ENCODE measurements at regions not wholly inside any gene's neighbourhood (a gene's known extent, or its start where the extent isn't known, plus 50 kb on each side); places are given as distances from the start of the nearest gene placed in this dataset.

GRCh38 chr2:128436479-128437203, 118.0 kb upstream of the HS6ST1 start:
- DNase-seq: no peak
- Histone ChIP-seq H3K9ac (no peak overlapping the region), H2AFZ (ENCODE audit: low read depth) (no peak overlapping the region), H3K27me3 (ENCODE audit: insufficient read depth) (no peaks in the 10 kb centered on the region), H3K79me2 (ENCODE audit: insufficient read depth) (no peaks in the 10 kb centered on the region), H3K9me3 (no peaks in the 10 kb centered on the region), H3F3A (replicated peaks; ENCODE audit: insufficient read depth) (no peaks in the 10 kb centered on the region), H3K27ac (ENCODE audit: low read depth in 2 of 2, low read length in 1 of 2) (no peak overlapping the region), H4K20me1 (ENCODE audit: insufficient read depth) (no peaks in the 10 kb centered on the region), H3K4me1 (ENCODE audit: control insufficient read depth in 1 of 2, insufficient read depth in 2 of 2, low read depth in 1 of 2, low read length in 1 of 2) (peaks cover 0 to 35% of the 10 kb centered on the region in 2 experiments; a peak in 1 of 4 replicates), H3K4me2 (no peak overlapping the region), H3K36me3 (replicated peaks in 1 of 2; ENCODE audit: control insufficient read depth in 1 of 2, insufficient read depth in 2 of 2, low read length in 1 of 2) (no peaks in the 10 kb centered on the region), H3K9me2 (no peaks in the 10 kb centered on the region), H3K4me3 (ENCODE audit: low read depth in 2 of 2, low read length in 1 of 2) (no peak overlapping the region)
- 65% methylated on average over 11 of the region's 12 CpGs for WGBS (ENCODE audit: low lambda C conversion rate)
- TF ChIP-seq ZBTB33 (IDR thresholded peaks at IDR 0.05; ENCODE audit: borderline replicate concordance, low read depth) (no peak), NFIC (IDR thresholded peaks at IDR 0.05; ENCODE audit: borderline replicate concordance) (no peak), TEAD4 (IDR thresholded peaks at IDR 0.05; ENCODE audit: borderline replicate concordance, insufficient read depth) (no peak), MXI1 (IDR thresholded peaks at IDR 0.05; ENCODE audit: low read depth, low read length) (no peak), EZH2phosphoT487 (IDR thresholded peaks at IDR 0.05; ENCODE audit: borderline replicate concordance, low read depth) (no peak), RXRA (IDR thresholded peaks at IDR 0.05; ENCODE audit: borderline replicate concordance, low read depth) (no peak)
- ChIA-PET POLR2A (interaction anchor here (0.6 kb wide), 1 partner anchor 22 kb away, joined by 5 read pairs; no protein-coding TSS in a partner anchor), CTCF (interaction anchor here (1.9 kb wide), 1 partner anchor 9 kb away, joined by 9 read pairs; no protein-coding TSS in a partner anchor)

- TF ChIP-seq GABPA (IDR thresholded peaks at IDR 0.05; ENCODE audit: low read depth) (no peak), RXRA (IDR thresholded peaks at IDR 0.05; ENCODE audit: borderline replicate concordance, low read depth) (no peak), MXI1 (IDR thresholded peaks at IDR 0.05; ENCODE audit: low read depth, low read length) (no peak)
- Histone ChIP-seq H3K4me3 (ENCODE audit: low read depth in 2 of 2, low read length in 1 of 2) (no peak overlapping the region), H3K27me3 (ENCODE audit: insufficient read depth) (no peaks in the 10 kb centered on the region), H3K4me2 (no peak overlapping the region), H3K27ac (ENCODE audit: low read depth in 2 of 2, low read length in 1 of 2) (no peak overlapping the region), H3F3A (replicated peaks; ENCODE audit: insufficient read depth) (no peaks in the 10 kb centered on the region), H2AFZ (ENCODE audit: low read depth) (no peak overlapping the region), H3K36me3 (replicated peaks in 1 of 2; ENCODE audit: control insufficient read depth in 1 of 2, insufficient read depth in 2 of 2, low read length in 1 of 2) (no peaks in the 10 kb centered on the region), H3K9me3 (no peaks in the 10 kb centered on the region), H3K9me2 (no peaks in the 10 kb centered on the region), H4K20me1 (ENCODE audit: insufficient read depth) (no peaks in the 10 kb centered on the region), H3K9ac (no peak overlapping the region), H3K79me2 (ENCODE audit: insufficient read depth) (no peaks in the 10 kb centered on the region), H3K4me1 (ENCODE audit: control insufficient read depth in 1 of 2, insufficient read depth in 2 of 2, low read depth in 1 of 2, low read length in 1 of 2) (peaks cover 0 to 40% of the 10 kb centered on the region in 2 experiments; a peak in 1 of 4 replicates)
- ChIA-PET POLR2A (interaction anchor here (0.6 kb wide), 1 partner anchor 22 kb away, joined by 5 read pairs; no protein-coding TSS in a partner anchor), CTCF (interaction anchor here (1.9 kb wide), 1 partner anchor 10 kb away, joined by 9 read pairs; no protein-coding TSS in a partner anchor)
- 50% methylated on average over 6 of the region's 9 CpGs for WGBS (ENCODE audit: low lambda C conversion rate)
- DNase-seq: no peak
Observed at GRCh38 chr2:128437204-128437565, 118.5 kb upstream of the HS6ST1 start.

GRCh38 chr2:128438091-128438490, 119.4 kb upstream of the HS6ST1 start:
- H3K36me3 ChIP-seq (replicated peaks in 1 of 2; ENCODE audit: control insufficient read depth in 1 of 2, insufficient read depth in 2 of 2, low read length in 1 of 2): no peaks in the 10 kb centered on the region
- peaks cover 0 to 44% of the 10 kb centered on the region in 2 experiments; a peak in 1 of 4 replicates for H3K4me1 ChIP-seq (ENCODE audit: control insufficient read depth in 1 of 2, insufficient read depth in 2 of 2, low read depth in 1 of 2, low read length in 1 of 2)
- CTCF ChIA-PET: interaction anchor here (1.9 kb wide), 1 partner anchor 11 kb away, joined by 9 read pairs; no protein-coding TSS in a partner anchor
- no peaks in the 10 kb centered on the region for H3K27me3 ChIP-seq (ENCODE audit: insufficient read depth)
- H3K9me3 ChIP-seq: no peaks in the 10 kb centered on the region
- no peak overlapping the region for H3K27ac ChIP-seq (ENCODE audit: low read depth in 2 of 2, low read length in 1 of 2)
- POLR2A ChIA-PET: no interaction called here
- 61% methylated on average over 16 of the region's 16 CpGs for WGBS (ENCODE audit: low lambda C conversion rate)
- no peaks in the 10 kb centered on the region for H3F3A ChIP-seq (replicated peaks; ENCODE audit: insufficient read depth)
- H3K9ac ChIP-seq: no peak overlapping the region
- no peak overlapping the region for H2AFZ ChIP-seq (ENCODE audit: low read depth)
- TF ChIP-seq POLR2AphosphoS5 (IDR thresholded peaks at IDR 0.05; ENCODE audit: low read depth, low read length): no peak
- TF ChIP-seq NRF1 (IDR thresholded peaks at IDR 0.05; ENCODE audit: low read depth, low read length): no peak
- TF ChIP-seq TEAD4 (IDR thresholded peaks at IDR 0.05; ENCODE audit: borderline replicate concordance, insufficient read depth): no peak
- no peak for TF ChIP-seq FOSL2 (IDR thresholded peaks at IDR 0.05; ENCODE audit: borderline replicate concordance, low read depth)
- no peak for TF ChIP-seq MEF2A (IDR thresholded peaks at IDR 0.05; ENCODE audit: borderline replicate concordance, low read depth)
- TF ChIP-seq TAF1 (IDR thresholded peaks at IDR 0.05; ENCODE audit: borderline replicate concordance, low read depth, low read length): no peak
- TF ChIP-seq RCOR1 (IDR thresholded peaks at IDR 0.05; ENCODE audit: low read length): no peak
- no peak for TF ChIP-seq JUND (IDR thresholded peaks at IDR 0.05)
- no peak for TF ChIP-seq CTCF (IDR thresholded peaks at IDR 0.05)
- TF ChIP-seq RAD21 (IDR thresholded peaks at IDR 0.05; ENCODE audit: low read length): no peak
- no peak for TF ChIP-seq TCF12 (IDR thresholded peaks at IDR 0.05)
- TF ChIP-seq FOXM1 (IDR thresholded peaks at IDR 0.05; ENCODE audit: low read depth): no peak
- no peaks in the 10 kb centered on the region for H3K9me2 ChIP-seq
- no peak overlapping the region for H3K4me2 ChIP-seq
- H4K20me1 ChIP-seq (ENCODE audit: insufficient read depth): no peaks in the 10 kb centered on the region
- DNase-seq: no peak
- no peak overlapping the region for H3K4me3 ChIP-seq (ENCODE audit: low read depth in 2 of 2, low read length in 1 of 2)
- no peaks in the 10 kb centered on the region for H3K79me2 ChIP-seq (ENCODE audit: insufficient read depth)

All from SK-N-SH (cell line).